Activated CD4-positive, alpha-beta T cell treated with anti-CD3 and anti-CD28 coated beads, Interleukin-10, Interleukin-2, amounts not matched to agents 100 ng/mL and 50 ng/mL, durations not matched to agents 16 hours and 8 hours (primary cell): ENCODE measurements at regions not wholly inside any gene's neighbourhood (a gene's known extent, or its start where the extent isn't known, plus 50 kb on each side); places are given as distances from the start of the nearest gene placed in this dataset.
"Not testable (repeated sequence)": the region's sequence is repeated elsewhere in the genome, so short reads cannot be mapped to it uniquely, and the experiment has no call there.

Experiments used
- DNase-seq: peaks from one replicate; pipeline ENCODE4 v3.0.0-alpha.2; 2020

- DNase-seq, result not testable (repeated sequence)
Measured at GRCh38 chr7:118956285-118956684, 731.8 kb downstream of the ANKRD7 start.

GRCh38 chr7:118969370-118969769 lies 744.9 kb downstream of the ANKRD7 start:
- no peak for DNase-seq

- DNase-seq, result no peak
Measured at GRCh38 chr7:118971706-118972105, 747.2 kb downstream of the ANKRD7 start.

- DNase-seq, result no peak
Measured at GRCh38 chr7:118974836-118975235, 750.3 kb downstream of the ANKRD7 start.

GRCh38 chr7:118995350-118995749 lies 770.8 kb downstream of the ANKRD7 start:
- DNase-seq, result no peak

- DNase-seq, result no peak
Measured at GRCh38 chr7:119007236-119007635, 782.7 kb downstream of the ANKRD7 start.

- DNase-seq, result no peak
Measured at GRCh38 chr7:119010635-119011034, 786.1 kb downstream of the ANKRD7 start.

GRCh38 chr7:119026391-119026790 lies 801.9 kb downstream of the ANKRD7 start:
- DNase-seq, result no peak

GRCh38 chr7:119028736-119029135 lies 804.2 kb downstream of the ANKRD7 start:
- no peak for DNase-seq

GRCh38 chr7:119032136-119032535 lies 807.6 kb downstream of the ANKRD7 start:
- DNase-seq, result not testable (repeated sequence)

- DNase-seq, result no peak
Measured at GRCh38 chr7:119033641-119034040, 809.1 kb downstream of the ANKRD7 start.

GRCh38 chr7:119037941-119038340 lies 813.4 kb downstream of the ANKRD7 start:
- no peak for DNase-seq

GRCh38 chr7:119046068-119046467 lies 821.6 kb downstream of the ANKRD7 start:
- no peak for DNase-seq

- DNase-seq, result no peak
Measured at GRCh38 chr7:119065966-119066365, 841.5 kb downstream of the ANKRD7 start.

- DNase-seq, result no peak
Measured at GRCh38 chr7:119086026-119086425, 861.5 kb downstream of the ANKRD7 start.

GRCh38 chr7:119090851-119091250 lies 866.3 kb downstream of the ANKRD7 start:
- DNase-seq, result no peak

- DNase-seq, result no peak
Measured at GRCh38 chr7:119096683-119097082, 872.2 kb downstream of the ANKRD7 start.

GRCh38 chr7:119100611-119101258 lies 876.2 kb downstream of the ANKRD7 start:
- not testable (repeated sequence) for DNase-seq

- no peak for DNase-seq
Measured at GRCh38 chr7:119102291-119102690, 877.8 kb downstream of the ANKRD7 start.

GRCh38 chr7:119105381-119105780 lies 880.9 kb downstream of the ANKRD7 start:
- no peak for DNase-seq

- DNase-seq, result no peak
Measured at GRCh38 chr7:119123326-119123725, 898.8 kb downstream of the ANKRD7 start.

- no peak for DNase-seq
Measured at GRCh38 chr7:119127706-119128105, 903.2 kb downstream of the ANKRD7 start.

GRCh38 chr7:119132436-119132835 lies 907.9 kb downstream of the ANKRD7 start:
- no peak for DNase-seq

GRCh38 chr7:119167431-119167830 lies 942.9 kb downstream of the ANKRD7 start:
- no peak for DNase-seq

GRCh38 chr7:119172043-119172442 lies 947.5 kb downstream of the ANKRD7 start:
- no peak for DNase-seq
